Body of pancreas (tissue), 4 donors: ENCODE measurements at regions not wholly inside any gene's neighbourhood (a gene's known extent, or its start where the extent isn't known, plus 50 kb on each side); places are given as distances from the start of the nearest gene placed in this dataset.
"Not testable (repeated sequence)": the region's sequence is repeated elsewhere in the genome, so short reads cannot be mapped to it uniquely, and the experiment has no call there.

Source experiments
- ATAC-seq: fragments of 150-250 bp; one replicate; pipeline ENCODE4 v1.9.1; 2016
- DNase-seq, 4 donors: peaks; one replicate each; pipeline ENCODE4 v3.0.0-alpha.2; 2019
- H3K27ac ChIP-seq, 4 donors: fragments of 200-600 bp; sonication (generic); 1 replicate in 3 of 4; 2 replicates in 1 of 4; pipeline versions ENCODE4 v1.5.1 to v1.6.1; 2016 to 2019; ENCODE audit warnings: mild to moderate bottlenecking in 1 of 4, mixed read lengths in 1 of 4, moderate library complexity in 1 of 4
- H3K27me3 ChIP-seq, 2 donors: fragments of 200-600 bp; sonication (generic); one replicate each; pipeline ENCODE4 v1.6.0; 2016; ENCODE audit warnings: mild to moderate bottlenecking in 1 of 2
- H3K36me3 ChIP-seq, 2 donors: fragments of 200-600 bp; sonication (generic); replicated peaks in 1 of 2; 2 replicates each; pipeline ENCODE4 v1.5.1; 2016; ENCODE audit warnings: low read depth in 2 of 2; ENCODE audit not compliant: insufficient read depth in 1 of 2
- H3K4me1 ChIP-seq: fragments of 200-600 bp; sonication (generic); one replicate; pipeline ENCODE4 v1.6.0; 2016
- H3K4me3 ChIP-seq, 2 donors: fragments of 200-600 bp; sonication (generic); 1 replicate in 1 of 2; 2 replicates in 1 of 2; pipeline ENCODE4 v1.5.1; 2016 to 2019
- H3K9me3 ChIP-seq, 3 donors: fragments of 200-600 bp; sonication (generic); 1 replicate in 2 of 3; 2 replicates in 1 of 3; pipeline ENCODE4 v1.5.1; 2016
- POLR2A ChIP-seq, 3 donors: fragments of 450-650 bp; IDR thresholded peaks; one replicate each; pipeline ENCODE4 v1.6.1; 2016; ENCODE audit warnings: antibody characterized with exemption in 3 of 3, mild to moderate bottlenecking in 2 of 3
- WGBS, 2 donors: methylation state at CpG; one replicate each; pipeline ENCODE4 v1.1.5; 2017; 5-methylcytosine and 5-hydroxymethylcytosine counted together
- intact Hi-C: fragments of 100-400 bp; cut with DNase I; formaldehyde crosslinking; loops from one replicate; pipeline ENCODE4 v1.15.1; 2023
- TF ChIP-seq, protein P1 (sequence below), 7 experiments: fragments of 450-650 bp in 4 of 7; fragments of 200-600 bp in 3 of 7; sonication (generic) in 3 of 7; IDR thresholded peaks; one replicate each; pipeline ENCODE4 v1.5.1; 2016 to 2019; ENCODE audit warnings: antibody characterized with exemption in 7 of 7

DNA sequence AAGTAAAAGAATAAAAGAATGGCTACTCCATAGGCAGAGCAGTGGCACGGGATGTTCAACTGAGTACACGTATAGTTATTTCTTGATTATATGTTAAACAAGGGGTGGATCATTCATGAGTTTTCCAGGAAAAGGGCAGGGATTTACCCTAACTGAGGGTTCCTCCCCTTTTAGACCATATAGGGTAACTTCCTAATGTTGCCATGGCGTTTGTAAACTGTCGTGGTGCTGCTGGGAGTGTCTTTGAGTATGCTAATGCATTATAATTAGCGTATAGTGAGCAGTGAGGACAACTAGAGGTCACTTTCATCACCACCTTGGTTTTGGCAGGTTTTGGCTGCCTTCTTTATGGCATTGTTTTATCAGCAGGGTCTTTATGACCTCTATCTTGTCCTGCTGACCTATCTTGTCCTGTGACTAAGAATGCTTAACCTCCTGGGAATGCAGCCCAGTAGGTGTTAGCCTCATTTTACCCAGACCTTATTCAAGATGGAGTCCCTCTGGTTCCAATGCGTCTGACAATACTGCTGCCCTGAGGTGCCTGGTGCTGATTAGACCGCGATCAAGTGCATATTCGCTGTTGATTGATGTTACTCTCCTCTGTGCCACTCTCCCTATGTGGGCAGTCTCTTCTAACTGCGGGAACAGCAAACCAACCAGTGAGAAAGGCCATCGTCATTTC, 67.6 kb upstream of the AMN1 start:
- no peak for ATAC-seq

DNA sequence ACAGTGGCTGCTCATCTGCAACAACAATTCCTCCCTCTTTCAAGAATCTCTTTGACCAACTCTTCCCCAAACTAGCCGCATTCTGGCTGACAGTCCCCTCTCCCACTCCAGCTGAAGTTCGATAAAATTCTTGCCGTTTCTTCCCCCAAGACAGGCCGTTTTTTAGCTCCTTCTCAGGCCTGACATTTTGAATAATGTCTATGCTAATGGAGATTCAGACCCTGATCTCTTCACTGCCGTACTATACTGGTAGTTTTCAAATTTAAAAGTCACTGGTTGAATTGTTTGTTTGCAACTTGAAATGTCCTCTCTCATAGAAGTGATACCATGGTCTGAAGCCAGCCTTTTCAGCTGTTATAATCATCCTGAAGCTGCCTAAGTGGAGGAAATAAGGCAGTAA, 65.9 kb upstream of the AMN1 start:
- WGBS, 2 donors = 32 to 61% methylated on average over 5 of the region's 5 CpGs
- ATAC-seq (no peak), DNase-seq (no peak)
- Histone ChIP-seq H3K4me1 (no peaks in the 10 kb centered on the region), H3K4me3 (no peak overlapping the region), H3K27ac (no peak overlapping the region), H3K27me3 (no peaks in the 10 kb centered on the region), H3K9me3 (no peaks in the 10 kb centered on the region), H3K36me3 (no peaks in the 10 kb centered on the region)
- TF ChIP-seq, protein P1, sequence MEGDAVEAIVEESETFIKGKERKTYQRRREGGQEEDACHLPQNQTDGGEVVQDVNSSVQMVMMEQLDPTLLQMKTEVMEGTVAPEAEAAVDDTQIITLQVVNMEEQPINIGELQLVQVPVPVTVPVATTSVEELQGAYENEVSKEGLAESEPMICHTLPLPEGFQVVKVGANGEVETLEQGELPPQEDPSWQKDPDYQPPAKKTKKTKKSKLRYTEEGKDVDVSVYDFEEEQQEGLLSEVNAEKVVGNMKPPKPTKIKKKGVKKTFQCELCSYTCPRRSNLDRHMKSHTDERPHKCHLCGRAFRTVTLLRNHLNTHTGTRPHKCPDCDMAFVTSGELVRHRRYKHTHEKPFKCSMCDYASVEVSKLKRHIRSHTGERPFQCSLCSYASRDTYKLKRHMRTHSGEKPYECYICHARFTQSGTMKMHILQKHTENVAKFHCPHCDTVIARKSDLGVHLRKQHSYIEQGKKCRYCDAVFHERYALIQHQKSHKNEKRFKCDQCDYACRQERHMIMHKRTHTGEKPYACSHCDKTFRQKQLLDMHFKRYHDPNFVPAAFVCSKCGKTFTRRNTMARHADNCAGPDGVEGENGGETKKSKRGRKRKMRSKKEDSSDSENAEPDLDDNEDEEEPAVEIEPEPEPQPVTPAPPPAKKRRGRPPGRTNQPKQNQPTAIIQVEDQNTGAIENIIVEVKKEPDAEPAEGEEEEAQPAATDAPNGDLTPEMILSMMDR (IDR thresholded peaks at IDR 0.05) = no peak
- TF ChIP-seq POLR2A (IDR thresholded peaks at IDR 0.05) = no peak
- intact Hi-C loops = no loop called here

More for the DNA sequence above, 67.6 kb upstream of the AMN1 start:
- Histone ChIP-seq H3K27ac (no peak overlapping the region), H3K4me1 (no peaks in the 10 kb centered on the region), H3K9me3 (no peaks in the 10 kb centered on the region), H3K4me3 (no peak overlapping the region), H3K27me3 (no peaks in the 10 kb centered on the region), H3K36me3 (no peaks in the 10 kb centered on the region)
- TF ChIP-seq, protein P1 (IDR thresholded peaks at IDR 0.05) = no peak
- no peak for TF ChIP-seq POLR2A (IDR thresholded peaks at IDR 0.05)
- DNase-seq = no peak
- 90 to 92% methylated on average over 11 of the region's 11 CpGs for WGBS, 2 donors
- intact Hi-C loops = no loop called here

DNA sequence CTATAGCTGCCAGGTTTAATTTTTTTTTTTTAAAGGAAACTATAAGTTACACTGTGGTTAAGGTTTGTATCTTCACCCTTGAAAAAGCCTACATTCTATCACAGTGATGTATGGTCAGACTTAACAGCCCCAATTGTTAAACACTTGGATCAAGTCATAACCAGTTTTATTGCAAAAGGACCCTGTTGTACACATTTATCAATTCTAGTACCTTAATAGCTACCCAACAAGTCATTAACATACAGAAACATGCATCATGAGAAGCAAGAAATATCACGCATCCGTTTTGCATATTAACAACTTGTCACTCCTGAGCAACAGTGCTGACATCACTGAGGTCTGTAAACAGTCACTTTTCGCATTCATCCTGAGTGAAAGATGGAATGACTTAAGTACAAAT, 62.4 kb upstream of the AMN1 start:
- ATAC-seq, H3K27me3 ChIP-seq, H3K4me3 ChIP-seq, H3K9me3 ChIP-seq, H3K36me3 ChIP-seq, H3K4me1 ChIP-seq, intact Hi-C loops, DNase-seq, H3K27ac ChIP-seq: not testable (repeated sequence)
- WGBS, 2 donors = 79 to 93% methylated on average over 3 of the region's 3 CpGs

DNA sequence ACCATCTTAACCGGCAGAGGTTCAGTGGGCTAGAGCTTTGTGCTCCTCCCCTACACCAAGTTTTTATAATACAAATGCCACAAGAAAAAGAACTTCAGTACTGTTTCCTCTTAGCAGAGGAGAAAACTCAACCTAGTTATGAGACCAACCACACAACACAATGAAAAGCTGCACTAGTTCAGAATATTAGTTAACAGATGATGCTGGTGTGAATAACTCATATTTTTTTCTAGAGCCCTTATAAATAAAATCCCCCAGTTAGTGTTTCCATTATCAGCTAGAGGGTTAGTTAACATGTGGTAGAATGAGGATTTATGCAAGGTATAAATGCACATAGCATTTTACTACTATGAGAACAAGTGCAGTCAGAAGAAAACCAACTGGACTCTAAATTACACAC, 61.9 kb upstream of the AMN1 start:
- Histone ChIP-seq H3K4me3 (no peak overlapping the region), H3K27ac (no peak overlapping the region), H3K36me3 (no peaks in the 10 kb centered on the region), H3K9me3 (no peaks in the 10 kb centered on the region), H3K27me3 (no peaks in the 10 kb centered on the region), H3K4me1 (no peaks in the 10 kb centered on the region)
- 0 to 4% methylated on average over 1 of the region's 1 CpG for WGBS, 2 donors
- intact Hi-C loops = no loop called here
- TF ChIP-seq POLR2A (IDR thresholded peaks at IDR 0.05) = no peak
- TF ChIP-seq, protein P1 (IDR thresholded peaks at IDR 0.05) = no peak
- ATAC-seq (no peak), DNase-seq (no peak)

DNA sequence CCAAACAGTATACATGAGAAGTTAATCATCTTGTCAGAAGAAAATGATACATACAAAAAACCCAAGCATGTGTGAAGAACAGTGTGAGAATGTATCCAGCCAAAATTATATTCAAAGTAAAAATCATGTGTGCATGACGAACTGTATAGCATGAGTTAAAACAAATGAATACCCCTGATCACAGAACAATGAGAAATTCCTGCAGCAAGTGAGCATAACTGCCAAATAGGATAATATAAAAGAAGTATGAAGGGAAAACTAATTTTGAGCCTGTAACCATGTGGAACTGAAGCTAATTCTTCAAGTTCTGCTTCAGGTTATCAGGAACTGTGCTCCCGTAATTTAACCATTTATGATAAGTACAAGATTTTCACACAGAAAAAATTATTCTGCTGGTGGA, 56.5 kb upstream of the AMN1 start:
- Histone ChIP-seq H3K9me3 (no peaks in the 10 kb centered on the region), H3K27ac (no peak overlapping the region), H3K27me3 (no peaks in the 10 kb centered on the region), H3K36me3 (no peaks in the 10 kb centered on the region), H3K4me3 (no peak overlapping the region), H3K4me1 (no peaks in the 10 kb centered on the region)
- TF ChIP-seq POLR2A (IDR thresholded peaks at IDR 0.05) = no peak
- TF ChIP-seq, protein P1 (IDR thresholded peaks at IDR 0.05) = no peak
- DNase-seq (no peak), ATAC-seq (no peak)
- intact Hi-C loops = no loop called here
- WGBS, 2 donors = 71 to 75% methylated on average over 2 of the region's 2 CpGs
